HEK293 (cell line): ENCODE measurements at regions not wholly inside any gene's neighbourhood (a gene's known extent, or its start where the extent isn't known, plus 50 kb on each side); places are given as distances from the start of the nearest gene placed in this dataset.

Experiments
- IKZF3 ChIP-seq: fragments of 450-650 bp; IDR thresholded peaks from 2 replicates; pipeline ENCODE4 v1.5.0; 2018; ENCODE audit warnings: missing biosample characterization, mild to moderate bottlenecking, missing genetic modification characterization, moderate library complexity
- TCF7L2 ChIP-seq: IDR thresholded peaks from 2 replicates; pipeline ENCODE4 v1.6.1; 2011; ENCODE audit warnings: low read depth, mild to moderate bottlenecking, inconsistent platforms, low read length, moderate library complexity, borderline replicate concordance
- ZBTB49 ChIP-seq: fragments of 450-650 bp; formaldehyde crosslinking; IDR thresholded peaks from 2 replicates; pipeline ENCODE4 v1.5.1; 2016; ENCODE audit warnings: missing biosample characterization, missing genetic modification characterization, low read depth
- ZEB2 ChIP-seq: fragments of 450-650 bp; formaldehyde crosslinking; IDR thresholded peaks from 2 replicates; pipeline ENCODE4 v1.5.1; 2016; ENCODE audit warnings: missing biosample characterization, missing genetic modification characterization
- ZFHX2 ChIP-seq: fragments of 450-650 bp; formaldehyde crosslinking; conservative IDR thresholded peaks from 2 replicates; pipeline ENCODE4 v1.5.1; 2016; ENCODE audit warnings: missing biosample characterization, missing genetic modification characterization
- ZNF10 ChIP-seq: fragments of 450-650 bp; formaldehyde crosslinking; IDR thresholded peaks from 2 replicates; pipeline ENCODE4 v1.5.1; 2017; ENCODE audit warnings: missing biosample characterization, missing genetic modification characterization
- ZNF138 ChIP-seq: fragments of 450-650 bp; formaldehyde crosslinking; IDR thresholded peaks from 2 replicates; pipeline ENCODE4 v1.5.1; 2016; ENCODE audit warnings: missing biosample characterization, missing genetic modification characterization, borderline replicate concordance
- ZNF140 ChIP-seq: fragments of 450-650 bp; formaldehyde crosslinking; IDR thresholded peaks from 2 replicates; pipeline ENCODE4 v1.5.1; 2016; ENCODE audit warnings: missing biosample characterization, missing genetic modification characterization
- ZNF155 ChIP-seq: fragments of 450-650 bp; formaldehyde crosslinking; IDR thresholded peaks from 2 replicates; pipeline ENCODE4 v1.5.1; 2016; ENCODE audit warnings: missing biosample characterization, missing genetic modification characterization
- ZNF174 ChIP-seq: fragments of 450-650 bp; formaldehyde crosslinking; IDR thresholded peaks from 2 replicates; pipeline ENCODE4 v1.5.0; 2017; ENCODE audit warnings: missing biosample characterization, mild to moderate bottlenecking, missing genetic modification characterization
- ZNF175 ChIP-seq: fragments of 450-650 bp; formaldehyde crosslinking; IDR thresholded peaks from 2 replicates; pipeline ENCODE4 v1.5.1; 2016; ENCODE audit warnings: missing biosample characterization, missing genetic modification characterization
- ZNF223 ChIP-seq: fragments of 450-650 bp; formaldehyde crosslinking; IDR thresholded peaks from 2 replicates; pipeline ENCODE4 v1.5.1; 2016; ENCODE audit warnings: missing biosample characterization, missing genetic modification characterization
- ZNF26 ChIP-seq: fragments of 450-650 bp; formaldehyde crosslinking; IDR thresholded peaks from 2 replicates; pipeline ENCODE4 v1.5.1; 2016; ENCODE audit warnings: missing biosample characterization, missing genetic modification characterization
- ZNF266 ChIP-seq: fragments of 450-650 bp; formaldehyde crosslinking; IDR thresholded peaks from 2 replicates; pipeline ENCODE4 v1.5.1; 2016; ENCODE audit warnings: missing biosample characterization, missing genetic modification characterization, low read depth
- ZNF362 ChIP-seq: fragments of 450-650 bp; formaldehyde crosslinking; IDR thresholded peaks from 2 replicates; pipeline ENCODE4 v1.5.1; 2016; ENCODE audit warnings: missing biosample characterization, missing genetic modification characterization
- ZNF558 ChIP-seq: fragments of 450-650 bp; formaldehyde crosslinking; IDR thresholded peaks from 2 replicates; pipeline ENCODE4 v1.5.1; 2016; ENCODE audit warnings: missing biosample characterization, missing genetic modification characterization
- ZNF600 ChIP-seq: fragments of 450-650 bp; formaldehyde crosslinking; IDR thresholded peaks from 2 replicates; pipeline ENCODE4 v1.5.1; 2016; ENCODE audit warnings: missing biosample characterization, missing genetic modification characterization
- ZNF626 ChIP-seq: fragments of 450-650 bp; sonication (Bioruptor Pico); formaldehyde crosslinking; IDR thresholded peaks from 2 replicates; pipeline ENCODE4 v1.5.1; 2018; ENCODE audit warnings: missing biosample characterization, missing genetic modification characterization, inconsistent platforms
- ZNF664 ChIP-seq: fragments of 450-650 bp; formaldehyde crosslinking; IDR thresholded peaks from 2 replicates; pipeline ENCODE4 v1.5.1; 2016; ENCODE audit warnings: missing biosample characterization, missing genetic modification characterization
- ZNF701 ChIP-seq: fragments of 450-650 bp; formaldehyde crosslinking; IDR thresholded peaks from 2 replicates; pipeline ENCODE4 v1.5.1; 2016; ENCODE audit warnings: missing biosample characterization, missing genetic modification characterization
- ZNF707 ChIP-seq: fragments of 450-650 bp; formaldehyde crosslinking; IDR thresholded peaks from 2 replicates; pipeline ENCODE4 v1.5.1; 2016; ENCODE audit warnings: missing biosample characterization, missing genetic modification characterization
- ZNF747 ChIP-seq: fragments of 450-650 bp; formaldehyde crosslinking; IDR thresholded peaks from 2 replicates; pipeline ENCODE4 v1.5.1; 2016; ENCODE audit warnings: missing biosample characterization, missing genetic modification characterization
- TF ChIP-seq, protein P1 (sequence below): fragments of 450-650 bp; formaldehyde crosslinking; IDR thresholded peaks from 2 replicates; pipeline ENCODE4 v1.5.1; 2016; ENCODE audit warnings: missing biosample characterization, missing genetic modification characterization, borderline replicate concordance
- TF ChIP-seq, protein P2 (sequence below): fragments of 450-650 bp; formaldehyde crosslinking; IDR thresholded peaks from 2 replicates; pipeline ENCODE4 v1.5.1; 2016; ENCODE audit warnings: missing biosample characterization, missing genetic modification characterization
- TF ChIP-seq, protein P3 (sequence below): fragments of 450-650 bp; formaldehyde crosslinking; IDR thresholded peaks from 2 replicates; pipeline ENCODE4 v1.5.1; 2017; ENCODE audit warnings: missing biosample characterization, mild to moderate bottlenecking, missing genetic modification characterization, moderate library complexity

DNA sequence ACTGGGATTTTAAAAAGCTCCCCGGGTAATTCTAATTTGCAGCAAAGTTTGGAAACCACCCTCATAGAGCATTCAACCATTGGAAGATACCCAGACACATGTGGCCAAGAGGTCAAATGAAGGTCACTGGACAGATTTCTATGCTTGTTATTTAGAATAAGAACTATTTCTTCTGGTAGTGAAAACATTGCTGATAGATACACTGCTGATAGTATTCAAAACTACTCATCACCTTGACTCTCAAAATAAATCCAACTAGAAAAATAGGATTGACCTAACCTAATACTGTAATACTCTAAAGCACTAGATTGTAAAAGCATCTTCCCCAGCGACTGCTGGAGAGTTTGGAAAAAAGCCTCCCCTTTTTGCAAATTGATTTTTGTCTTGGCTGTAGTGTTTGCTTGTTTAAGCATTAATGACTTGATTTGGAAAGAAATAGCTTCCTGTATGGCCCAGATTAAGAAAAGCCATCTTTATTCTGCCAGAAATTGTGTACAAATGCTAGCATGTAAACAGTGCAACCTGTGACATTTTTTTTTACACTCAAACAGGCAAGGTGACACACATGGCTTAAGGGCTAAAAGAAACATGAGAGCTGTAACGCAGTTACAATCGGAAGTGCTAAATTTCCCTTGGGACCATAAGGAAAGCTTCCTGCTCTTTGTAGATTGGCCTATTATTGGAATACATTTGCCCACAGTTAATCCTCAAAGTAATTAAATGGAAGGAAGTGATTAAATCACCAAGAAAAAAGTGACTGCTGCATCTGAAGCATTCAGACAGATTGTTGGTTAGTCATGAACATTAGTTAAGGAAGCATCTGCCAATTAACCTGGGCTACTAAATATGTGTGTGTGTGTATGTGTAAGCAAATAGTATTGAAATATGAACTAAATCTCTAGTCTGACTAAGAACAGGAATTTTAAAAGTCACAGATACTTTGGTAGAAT, 356.5 kb upstream of the ATP2B1 start (continued):
- TF ChIP-seq ZNF174 (tag by site-specific recombination) = no peak
- TF ChIP-seq ZNF600 = no peak
- TF ChIP-seq ZFHX2 (tag by site-specific recombination) = no peak
- no peak for TF ChIP-seq ZNF175 (tag by site-specific recombination)
- no peak for TF ChIP-seq ZNF26 (tag by site-specific recombination)
- TF ChIP-seq, protein P1, sequence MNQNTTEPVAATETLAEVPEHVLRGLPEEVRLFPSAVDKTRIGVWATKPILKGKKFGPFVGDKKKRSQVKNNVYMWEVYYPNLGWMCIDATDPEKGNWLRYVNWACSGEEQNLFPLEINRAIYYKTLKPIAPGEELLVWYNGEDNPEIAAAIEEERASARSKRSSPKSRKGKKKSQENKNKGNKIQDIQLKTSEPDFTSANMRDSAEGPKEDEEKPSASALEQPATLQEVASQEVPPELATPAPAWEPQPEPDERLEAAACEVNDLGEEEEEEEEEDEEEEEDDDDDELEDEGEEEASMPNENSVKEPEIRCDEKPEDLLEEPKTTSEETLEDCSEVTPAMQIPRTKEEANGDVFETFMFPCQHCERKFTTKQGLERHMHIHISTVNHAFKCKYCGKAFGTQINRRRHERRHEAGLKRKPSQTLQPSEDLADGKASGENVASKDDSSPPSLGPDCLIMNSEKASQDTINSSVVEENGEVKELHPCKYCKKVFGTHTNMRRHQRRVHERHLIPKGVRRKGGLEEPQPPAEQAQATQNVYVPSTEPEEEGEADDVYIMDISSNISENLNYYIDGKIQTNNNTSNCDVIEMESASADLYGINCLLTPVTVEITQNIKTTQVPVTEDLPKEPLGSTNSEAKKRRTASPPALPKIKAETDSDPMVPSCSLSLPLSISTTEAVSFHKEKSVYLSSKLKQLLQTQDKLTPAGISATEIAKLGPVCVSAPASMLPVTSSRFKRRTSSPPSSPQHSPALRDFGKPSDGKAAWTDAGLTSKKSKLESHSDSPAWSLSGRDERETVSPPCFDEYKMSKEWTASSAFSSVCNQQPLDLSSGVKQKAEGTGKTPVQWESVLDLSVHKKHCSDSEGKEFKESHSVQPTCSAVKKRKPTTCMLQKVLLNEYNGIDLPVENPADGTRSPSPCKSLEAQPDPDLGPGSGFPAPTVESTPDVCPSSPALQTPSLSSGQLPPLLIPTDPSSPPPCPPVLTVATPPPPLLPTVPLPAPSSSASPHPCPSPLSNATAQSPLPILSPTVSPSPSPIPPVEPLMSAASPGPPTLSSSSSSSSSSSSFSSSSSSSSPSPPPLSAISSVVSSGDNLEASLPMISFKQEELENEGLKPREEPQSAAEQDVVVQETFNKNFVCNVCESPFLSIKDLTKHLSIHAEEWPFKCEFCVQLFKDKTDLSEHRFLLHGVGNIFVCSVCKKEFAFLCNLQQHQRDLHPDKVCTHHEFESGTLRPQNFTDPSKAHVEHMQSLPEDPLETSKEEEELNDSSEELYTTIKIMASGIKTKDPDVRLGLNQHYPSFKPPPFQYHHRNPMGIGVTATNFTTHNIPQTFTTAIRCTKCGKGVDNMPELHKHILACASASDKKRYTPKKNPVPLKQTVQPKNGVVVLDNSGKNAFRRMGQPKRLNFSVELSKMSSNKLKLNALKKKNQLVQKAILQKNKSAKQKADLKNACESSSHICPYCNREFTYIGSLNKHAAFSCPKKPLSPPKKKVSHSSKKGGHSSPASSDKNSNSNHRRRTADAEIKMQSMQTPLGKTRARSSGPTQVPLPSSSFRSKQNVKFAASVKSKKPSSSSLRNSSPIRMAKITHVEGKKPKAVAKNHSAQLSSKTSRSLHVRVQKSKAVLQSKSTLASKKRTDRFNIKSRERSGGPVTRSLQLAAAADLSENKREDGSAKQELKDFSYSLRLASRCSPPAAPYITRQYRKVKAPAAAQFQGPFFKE = no peak
- TF ChIP-seq ZNF558 (tag by site-specific recombination) = no peak
- TF ChIP-seq ZNF664 (tag by site-specific recombination) = no peak
- no peak for TF ChIP-seq ZNF707 (tag by site-specific recombination)
- TF ChIP-seq ZEB2 = peak; percentile 74
- no peak for TF ChIP-seq ZNF155 (tag by site-specific recombination)
- TF ChIP-seq ZNF626 = no peak
- no peak for TF ChIP-seq ZNF701 (tag by site-specific recombination)
- TF ChIP-seq ZBTB49 (tag by site-specific recombination) = no peak
- no peak for TF ChIP-seq ZNF266
- TF ChIP-seq, protein P2, sequence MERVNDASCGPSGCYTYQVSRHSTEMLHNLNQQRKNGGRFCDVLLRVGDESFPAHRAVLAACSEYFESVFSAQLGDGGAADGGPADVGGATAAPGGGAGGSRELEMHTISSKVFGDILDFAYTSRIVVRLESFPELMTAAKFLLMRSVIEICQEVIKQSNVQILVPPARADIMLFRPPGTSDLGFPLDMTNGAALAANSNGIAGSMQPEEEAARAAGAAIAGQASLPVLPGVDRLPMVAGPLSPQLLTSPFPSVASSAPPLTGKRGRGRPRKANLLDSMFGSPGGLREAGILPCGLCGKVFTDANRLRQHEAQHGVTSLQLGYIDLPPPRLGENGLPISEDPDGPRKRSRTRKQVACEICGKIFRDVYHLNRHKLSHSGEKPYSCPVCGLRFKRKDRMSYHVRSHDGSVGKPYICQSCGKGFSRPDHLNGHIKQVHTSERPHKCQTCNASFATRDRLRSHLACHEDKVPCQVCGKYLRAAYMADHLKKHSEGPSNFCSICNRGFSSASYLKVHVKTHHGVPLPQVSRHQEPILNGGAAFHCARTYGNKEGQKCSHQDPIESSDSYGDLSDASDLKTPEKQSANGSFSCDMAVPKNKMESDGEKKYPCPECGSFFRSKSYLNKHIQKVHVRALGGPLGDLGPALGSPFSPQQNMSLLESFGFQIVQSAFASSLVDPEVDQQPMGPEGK (tag by site-specific recombination) = peak; percentile 51; the same call in 1 of the 2 replicates
- no peak for TF ChIP-seq ZNF747
- peak; percentile 99 for TF ChIP-seq ZNF362 (tag by site-specific recombination)
- no peak for TF ChIP-seq ZNF140 (tag by site-specific recombination)
- TF ChIP-seq ZNF10 (tag by site-specific recombination) = no peak
- no peak for TF ChIP-seq ZNF138 (tag by site-specific recombination)
- peak; percentile 85 for TF ChIP-seq TCF7L2
- TF ChIP-seq, protein P3, sequence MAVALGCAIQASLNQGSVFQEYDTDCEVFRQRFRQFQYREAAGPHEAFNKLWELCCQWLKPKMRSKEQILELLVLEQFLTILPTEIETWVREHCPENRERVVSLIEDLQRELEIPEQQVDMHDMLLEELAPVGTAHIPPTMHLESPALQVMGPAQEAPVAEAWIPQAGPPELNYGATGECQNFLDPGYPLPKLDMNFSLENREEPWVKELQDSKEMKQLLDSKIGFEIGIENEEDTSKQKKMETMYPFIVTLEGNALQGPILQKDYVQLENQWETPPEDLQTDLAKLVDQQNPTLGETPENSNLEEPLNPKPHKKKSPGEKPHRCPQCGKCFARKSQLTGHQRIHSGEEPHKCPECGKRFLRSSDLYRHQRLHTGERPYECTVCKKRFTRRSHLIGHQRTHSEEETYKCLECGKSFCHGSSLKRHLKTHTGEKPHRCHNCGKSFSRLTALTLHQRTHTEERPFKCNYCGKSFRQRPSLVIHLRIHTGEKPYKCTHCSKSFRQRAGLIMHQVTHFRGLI (tag by site-specific recombination) = no peak
- TF ChIP-seq IKZF3 (tag by site-specific recombination) = 0 out of 2 replicates have a peak, but pooled peaks have one; percentile 54
- no peak for TF ChIP-seq ZNF223 (tag by site-specific recombination)
